Loucy (cell line): ENCODE measurements at regions not wholly inside any gene's neighbourhood (a gene's known extent, or its start where the extent isn't known, plus 50 kb on each side); places are given as distances from the start of the nearest gene placed in this dataset.

Source experiments
- CTCF ChIP-seq: fragments of 200-600 bp; sonication (generic); conservative IDR thresholded peaks from 2 replicates; pipeline ENCODE4 v1.5.1; 2014; ENCODE audit warnings: mild to moderate bottlenecking, antibody characterized with exemption, low read length
- EZH2phosphoT487 ChIP-seq: fragments of 200-600 bp; IDR thresholded peaks from 2 replicates; pipeline ENCODE4 v1.6.1; 2018; ENCODE audit warnings: antibody characterized with exemption, mild to moderate bottlenecking, moderate library complexity, borderline replicate concordance

- TF ChIP-seq CTCF, result no peak
- TF ChIP-seq EZH2phosphoT487, result no peak
Observed at GRCh38 chr16:87196231-87196630, 121.0 kb downstream of the C16orf95 start.
